Cardiac fibroblast (primary cell): ENCODE measurements at regions not wholly inside any gene's neighbourhood (a gene's known extent, or its start where the extent isn't known, plus 50 kb on each side); places are given as distances from the start of the nearest gene placed in this dataset.
A peak's percentile ranks its signal among the peaks of the same experiment; 100 is the strongest.

Experiments
- DNase-seq, 2 donors: peaks; one replicate each; pipeline versions ENCODE4 v3.0.0 to v3.0.0-alpha.2; 2010; ENCODE audit warnings: low read depth in 2 of 2
- H3K4me3 ChIP-seq, 2 donors: replicated peaks in 1 of 2; 1 replicate in 1 of 2; 2 replicates in 1 of 2; pipeline ENCODE4 v1.5.1; 2011; ENCODE audit warnings: low read depth in 2 of 2, low read length in 2 of 2, mild to moderate bottlenecking in 2 of 2, moderate library complexity in 1 of 2
- TF ChIP-seq, protein P1 (sequence below): IDR thresholded peaks from one replicate; pipeline ENCODE4 v1.5.1; 2011; ENCODE audit warnings: low read depth, mild to moderate bottlenecking, low read length, inconsistent platforms

DNA sequence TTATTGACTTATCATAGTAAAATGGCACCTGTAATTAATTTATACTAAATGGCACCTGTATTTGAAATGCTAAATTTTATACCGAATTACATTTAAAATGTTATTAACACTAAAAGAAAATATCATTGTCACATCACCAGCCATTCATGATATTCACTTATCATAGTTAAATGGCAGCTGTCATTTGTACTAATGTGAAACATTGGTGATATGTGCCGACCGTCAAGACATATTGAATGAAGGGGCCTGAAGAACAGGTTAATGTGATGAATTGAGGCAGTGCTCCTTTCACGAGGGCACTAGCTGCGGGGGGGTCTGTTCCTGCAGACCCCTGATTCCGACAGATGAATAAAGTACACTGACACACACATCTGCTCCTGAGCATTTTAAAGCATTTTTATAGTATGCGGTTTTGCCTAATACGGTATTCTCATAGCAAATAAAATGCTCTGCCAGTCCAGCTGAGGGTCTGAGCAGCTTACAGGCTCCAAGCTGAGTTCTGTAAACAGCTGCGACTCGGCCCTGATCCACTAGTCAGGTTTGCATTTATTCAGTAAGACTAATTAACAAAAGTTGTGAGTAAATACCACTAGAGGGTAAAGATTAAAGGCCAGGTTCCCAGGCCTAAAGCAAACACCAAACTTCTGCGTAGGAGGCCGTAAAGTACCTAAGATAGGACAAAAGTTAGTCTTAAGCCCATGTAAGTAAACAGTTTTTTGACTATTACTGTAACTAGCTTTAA, 593.4 kb upstream of the NETO1 start:
- no peak overlapping the region for H3K4me3 ChIP-seq
- TF ChIP-seq, protein P1, sequence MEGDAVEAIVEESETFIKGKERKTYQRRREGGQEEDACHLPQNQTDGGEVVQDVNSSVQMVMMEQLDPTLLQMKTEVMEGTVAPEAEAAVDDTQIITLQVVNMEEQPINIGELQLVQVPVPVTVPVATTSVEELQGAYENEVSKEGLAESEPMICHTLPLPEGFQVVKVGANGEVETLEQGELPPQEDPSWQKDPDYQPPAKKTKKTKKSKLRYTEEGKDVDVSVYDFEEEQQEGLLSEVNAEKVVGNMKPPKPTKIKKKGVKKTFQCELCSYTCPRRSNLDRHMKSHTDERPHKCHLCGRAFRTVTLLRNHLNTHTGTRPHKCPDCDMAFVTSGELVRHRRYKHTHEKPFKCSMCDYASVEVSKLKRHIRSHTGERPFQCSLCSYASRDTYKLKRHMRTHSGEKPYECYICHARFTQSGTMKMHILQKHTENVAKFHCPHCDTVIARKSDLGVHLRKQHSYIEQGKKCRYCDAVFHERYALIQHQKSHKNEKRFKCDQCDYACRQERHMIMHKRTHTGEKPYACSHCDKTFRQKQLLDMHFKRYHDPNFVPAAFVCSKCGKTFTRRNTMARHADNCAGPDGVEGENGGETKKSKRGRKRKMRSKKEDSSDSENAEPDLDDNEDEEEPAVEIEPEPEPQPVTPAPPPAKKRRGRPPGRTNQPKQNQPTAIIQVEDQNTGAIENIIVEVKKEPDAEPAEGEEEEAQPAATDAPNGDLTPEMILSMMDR = no peak
- DNase-seq = no peak

DNA sequence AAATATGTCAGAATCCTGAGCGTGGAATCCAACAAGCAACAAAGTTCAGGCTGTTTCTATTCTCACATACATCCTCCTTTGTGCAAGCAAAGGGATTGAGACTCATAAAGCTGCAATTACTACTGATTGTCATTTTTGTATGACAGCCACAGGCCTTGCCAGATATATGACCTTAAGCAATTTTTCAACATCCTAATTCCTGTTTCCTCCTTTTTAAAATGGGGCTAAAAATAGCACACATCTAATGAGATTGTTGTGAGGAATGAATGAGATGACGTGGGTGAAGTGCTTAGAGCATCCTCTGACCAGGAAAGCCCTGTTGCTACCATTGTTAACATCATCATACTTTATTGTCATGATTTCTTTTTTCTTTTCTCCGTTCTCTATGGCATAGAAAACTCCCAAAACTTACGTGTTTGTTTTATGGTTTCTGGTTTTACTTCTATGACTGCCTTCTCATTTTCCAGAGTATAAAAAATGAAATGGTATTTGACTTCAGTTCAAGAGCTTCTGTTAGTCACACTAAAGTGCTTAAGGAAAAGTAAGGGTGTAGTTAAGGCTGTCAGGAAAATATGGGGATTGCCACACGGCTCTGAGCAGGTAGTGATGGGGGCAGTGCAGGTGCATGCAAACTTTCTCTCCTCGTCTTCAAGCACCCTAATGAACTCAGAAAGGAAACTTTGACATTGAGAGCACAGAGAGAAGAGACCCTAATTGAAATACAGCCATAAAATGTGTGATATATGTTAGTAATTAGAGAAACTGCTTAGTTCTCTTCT, 590.6 kb upstream of the NETO1 start:
- DNase-seq = peak; percentile 3 to 54
- H3K4me3 ChIP-seq = no peak overlapping the region
- TF ChIP-seq, protein P1 = no peak

DNA sequence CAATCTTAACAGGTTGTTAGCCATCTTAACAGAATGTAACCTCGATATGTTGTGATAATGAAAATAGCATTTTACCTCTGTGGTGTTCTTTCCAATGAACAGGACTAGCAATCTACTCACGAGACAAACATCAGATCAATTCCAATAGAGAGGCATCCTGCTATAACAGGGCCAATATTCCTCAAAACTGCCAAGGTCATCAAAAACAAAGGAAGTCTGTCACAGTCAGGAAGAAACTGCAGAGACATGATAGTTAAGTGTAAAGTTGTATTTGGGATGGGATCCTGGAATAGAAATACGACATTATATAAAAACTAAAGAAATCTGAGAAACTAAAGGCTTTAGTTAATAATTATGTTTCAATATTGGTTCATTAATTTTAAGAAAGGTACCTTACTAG, 588.9 kb upstream of the NETO1 start:
- TF ChIP-seq, protein P1 = no peak
- H3K4me3 ChIP-seq = no peak overlapping the region
- no peak for DNase-seq

DNA sequence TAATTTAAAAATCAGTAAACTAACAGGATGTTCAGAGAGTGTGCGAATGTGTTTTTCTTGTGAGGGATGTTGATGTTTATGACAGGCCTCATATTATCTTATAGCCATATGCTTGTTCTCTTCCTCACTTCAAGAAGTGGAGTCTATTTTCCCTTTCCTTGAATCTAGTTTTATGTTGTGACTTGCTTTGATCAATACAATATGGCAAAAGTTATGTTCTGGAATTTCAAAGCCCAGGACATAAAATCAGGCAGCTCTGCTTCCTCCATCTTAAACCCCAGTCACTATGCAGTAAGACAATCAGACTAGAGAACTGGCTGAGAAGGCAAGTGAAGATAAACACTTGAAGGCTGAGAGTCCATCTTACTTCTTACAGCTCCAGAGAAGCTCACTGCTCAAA, 585.1 kb upstream of the NETO1 start:
- no peak for DNase-seq

DNA sequence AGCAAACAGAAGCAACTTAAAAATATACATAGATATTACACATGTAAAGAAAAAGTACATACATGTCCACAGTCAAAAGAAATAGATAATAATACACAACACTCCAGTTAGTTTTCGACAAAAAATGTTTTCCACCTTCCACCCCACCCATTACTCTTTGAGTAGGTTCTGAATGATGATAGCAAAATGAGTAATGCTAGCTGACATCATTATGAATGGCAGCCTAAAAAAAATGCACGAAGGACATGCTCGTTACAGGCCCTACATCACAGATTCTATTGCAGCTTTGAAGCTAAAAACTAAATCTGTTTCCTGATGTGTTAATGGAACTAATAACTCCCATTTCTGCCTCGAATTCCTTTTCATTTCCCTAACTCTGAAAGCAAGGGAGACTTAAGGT, 578.7 kb upstream of the NETO1 start:
- TF ChIP-seq, protein P1 = no peak
- peak in 1 of 2 donors; percentile 39 for DNase-seq
- no peak overlapping the region for H3K4me3 ChIP-seq

More for the DNA sequence above, 585.1 kb upstream of the NETO1 start:
- no peak overlapping the region for H3K4me3 ChIP-seq
- TF ChIP-seq, protein P1 = no peak

DNA sequence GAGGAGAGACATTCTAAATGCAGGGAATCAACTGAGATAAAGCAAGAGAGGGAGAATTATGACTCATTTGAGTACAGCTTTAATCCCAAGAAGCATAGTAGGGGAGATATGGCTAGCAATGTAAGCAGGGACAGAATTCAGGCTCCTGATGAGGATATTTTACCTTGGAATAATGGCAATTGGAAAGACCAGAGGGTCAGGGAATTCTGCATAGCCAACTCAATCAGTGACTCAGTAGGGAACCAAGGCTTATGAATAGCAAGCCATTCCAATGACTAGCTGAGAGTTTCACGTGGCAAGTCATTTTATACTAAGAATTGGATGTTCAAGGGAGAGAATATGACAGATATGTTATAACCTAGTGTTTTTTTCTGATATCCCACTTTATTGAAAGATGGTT, 563.8 kb upstream of the NETO1 start:
- TF ChIP-seq, protein P1 = no peak
- DNase-seq = peak in 1 of 2 donors; percentile 3
- no peak overlapping the region for H3K4me3 ChIP-seq
